ENCODE measurements at regions not wholly inside any gene's neighbourhood (a gene's known extent, or its start where the extent isn't known, plus 50 kb on each side); places are given as distances from the start of the nearest gene placed in this dataset.

DNA sequence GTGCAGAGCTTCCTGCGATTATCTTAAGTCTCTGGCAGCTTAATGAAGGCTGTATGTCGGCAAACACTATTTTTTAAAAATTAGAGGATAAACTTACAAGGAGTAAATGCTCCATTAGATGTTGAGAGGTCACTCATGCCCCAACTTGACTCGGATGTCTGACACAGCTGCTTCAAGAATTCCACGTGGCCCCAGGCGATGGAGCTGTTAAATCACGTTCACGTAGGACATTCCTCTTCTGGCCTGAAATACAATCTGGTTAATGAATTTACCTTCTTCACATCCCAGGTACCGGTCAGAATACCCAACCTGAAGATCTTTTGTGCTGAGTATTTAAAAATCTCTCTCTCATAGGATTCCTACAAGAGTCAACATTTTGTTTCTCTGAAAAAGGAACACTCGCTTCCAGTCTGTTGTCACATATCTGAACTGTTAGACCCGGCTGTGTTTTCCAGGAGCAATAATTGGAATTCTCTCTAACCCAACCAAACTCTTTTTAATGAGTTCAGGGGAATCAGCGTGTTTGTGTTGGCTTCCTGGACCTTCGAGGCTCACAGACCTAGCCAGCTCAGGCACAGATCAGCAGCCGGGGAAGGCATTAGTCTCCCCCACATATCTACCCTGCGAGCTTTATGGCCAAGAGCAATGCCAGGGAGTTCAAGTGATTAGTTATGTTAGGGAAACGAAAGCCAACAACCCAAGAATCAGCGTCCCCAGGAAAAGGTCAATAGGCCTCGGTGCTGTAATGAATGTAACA lies 284.9 kb downstream of the FGFR2 start:
- peaks cover 0 to 20% of the 10 kb centered on the region in 2 experiments; a peak in 2 of 4 replicates for H3K4me1 ChIP-seq (ENCODE audit: control insufficient read depth in 1 of 2, insufficient read depth in 2 of 2, low read depth in 1 of 2, low read length in 1 of 2)
- 30% methylated on average over 17 of the region's 17 CpGs for WGBS (ENCODE audit: low lambda C conversion rate)
- no peaks in the 10 kb centered on the region for H3K9me2 ChIP-seq
- peaks cover under 1% of the 10 kb centered on the region; the same call in 1 of the 2 replicates for H3K9me3 ChIP-seq
- no peaks in the 10 kb centered on the region for H3K79me2 ChIP-seq (ENCODE audit: insufficient read depth)
- DNase-seq: no peak
- H3K27me3 ChIP-seq (ENCODE audit: insufficient read depth): no peaks in the 10 kb centered on the region
- H3F3A ChIP-seq (replicated peaks; ENCODE audit: insufficient read depth): no peaks in the 10 kb centered on the region
- ChIA-PET CTCF (interaction anchor here (1.0 kb wide), 1 partner anchor 184 kb away, joined by 4 read pairs; no protein-coding TSS in a partner anchor), POLR2A (no interaction called here)
- no peak overlapping the region for H3K9ac ChIP-seq
- no peaks in the 10 kb centered on the region for H4K20me1 ChIP-seq (ENCODE audit: insufficient read depth)
- H3K36me3 ChIP-seq (replicated peaks in 1 of 2; ENCODE audit: control insufficient read depth in 1 of 2, insufficient read depth in 2 of 2, low read length in 1 of 2): no peaks in the 10 kb centered on the region
- H3K4me2 ChIP-seq: no peak overlapping the region
- TF ChIP-seq FOXM1 (IDR thresholded peaks at IDR 0.05; ENCODE audit: low read depth) (no peak), SIN3A (IDR thresholded peaks at IDR 0.05; ENCODE audit: borderline replicate concordance, low read depth, low read length) (no peak), NFIC (IDR thresholded peaks at IDR 0.05; ENCODE audit: borderline replicate concordance) (no peak), EP300 (IDR thresholded peaks at IDR 0.05; ENCODE audit: borderline replicate concordance in 1 of 2, low read depth in 1 of 2, low read length in 1 of 2) (no peak), SMC3 (IDR thresholded peaks at IDR 0.05; ENCODE audit: low read depth, low read length) (no peak), RXRA (IDR thresholded peaks at IDR 0.05; ENCODE audit: borderline replicate concordance, low read depth) (no peak), FOSL2 (IDR thresholded peaks at IDR 0.05; ENCODE audit: borderline replicate concordance, low read depth) (no peak), RAD21 (IDR thresholded peaks at IDR 0.05; ENCODE audit: low read length) (no peak), YY1 (IDR thresholded peaks at IDR 0.05; ENCODE audit: low read depth) (no peak), TEAD4 (IDR thresholded peaks at IDR 0.05; ENCODE audit: borderline replicate concordance, insufficient read depth) (no peak), MXI1 (IDR thresholded peaks at IDR 0.05; ENCODE audit: low read depth, low read length) (no peak), POLR2AphosphoS5 (IDR thresholded peaks at IDR 0.05; ENCODE audit: low read depth, low read length) (no peak), CHD2 (IDR thresholded peaks at IDR 0.05; ENCODE audit: low read length, partially characterized antibody) (no peak), MEF2A (IDR thresholded peaks at IDR 0.05; ENCODE audit: borderline replicate concordance, low read depth) (no peak)
- TF ChIP-seq, protein P1, sequence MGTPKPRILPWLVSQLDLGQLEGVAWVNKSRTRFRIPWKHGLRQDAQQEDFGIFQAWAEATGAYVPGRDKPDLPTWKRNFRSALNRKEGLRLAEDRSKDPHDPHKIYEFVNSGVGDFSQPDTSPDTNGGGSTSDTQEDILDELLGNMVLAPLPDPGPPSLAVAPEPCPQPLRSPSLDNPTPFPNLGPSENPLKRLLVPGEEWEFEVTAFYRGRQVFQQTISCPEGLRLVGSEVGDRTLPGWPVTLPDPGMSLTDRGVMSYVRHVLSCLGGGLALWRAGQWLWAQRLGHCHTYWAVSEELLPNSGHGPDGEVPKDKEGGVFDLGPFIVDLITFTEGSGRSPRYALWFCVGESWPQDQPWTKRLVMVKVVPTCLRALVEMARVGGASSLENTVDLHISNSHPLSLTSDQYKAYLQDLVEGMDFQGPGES (IDR thresholded peaks at IDR 0.05; ENCODE audit: low read depth, low read length): no peak
- TF ChIP-seq, protein P2, sequence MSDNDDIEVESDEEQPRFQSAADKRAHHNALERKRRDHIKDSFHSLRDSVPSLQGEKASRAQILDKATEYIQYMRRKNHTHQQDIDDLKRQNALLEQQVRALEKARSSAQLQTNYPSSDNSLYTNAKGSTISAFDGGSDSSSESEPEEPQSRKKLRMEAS (IDR thresholded peaks at IDR 0.05; ENCODE audit: low read depth): no peak
- TF ChIP-seq, protein P3, sequence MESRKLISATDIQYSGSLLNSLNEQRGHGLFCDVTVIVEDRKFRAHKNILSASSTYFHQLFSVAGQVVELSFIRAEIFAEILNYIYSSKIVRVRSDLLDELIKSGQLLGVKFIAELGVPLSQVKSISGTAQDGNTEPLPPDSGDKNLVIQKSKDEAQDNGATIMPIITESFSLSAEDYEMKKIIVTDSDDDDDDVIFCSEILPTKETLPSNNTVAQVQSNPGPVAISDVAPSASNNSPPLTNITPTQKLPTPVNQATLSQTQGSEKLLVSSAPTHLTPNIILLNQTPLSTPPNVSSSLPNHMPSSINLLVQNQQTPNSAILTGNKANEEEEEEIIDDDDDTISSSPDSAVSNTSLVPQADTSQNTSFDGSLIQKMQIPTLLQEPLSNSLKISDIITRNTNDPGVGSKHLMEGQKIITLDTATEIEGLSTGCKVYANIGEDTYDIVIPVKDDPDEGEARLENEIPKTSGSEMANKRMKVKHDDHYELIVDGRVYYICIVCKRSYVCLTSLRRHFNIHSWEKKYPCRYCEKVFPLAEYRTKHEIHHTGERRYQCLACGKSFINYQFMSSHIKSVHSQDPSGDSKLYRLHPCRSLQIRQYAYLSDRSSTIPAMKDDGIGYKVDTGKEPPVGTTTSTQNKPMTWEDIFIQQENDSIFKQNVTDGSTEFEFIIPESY (IDR thresholded peaks at IDR 0.05; ENCODE audit: borderline replicate concordance, low read depth): no peak
- TF ChIP-seq, protein P4, sequence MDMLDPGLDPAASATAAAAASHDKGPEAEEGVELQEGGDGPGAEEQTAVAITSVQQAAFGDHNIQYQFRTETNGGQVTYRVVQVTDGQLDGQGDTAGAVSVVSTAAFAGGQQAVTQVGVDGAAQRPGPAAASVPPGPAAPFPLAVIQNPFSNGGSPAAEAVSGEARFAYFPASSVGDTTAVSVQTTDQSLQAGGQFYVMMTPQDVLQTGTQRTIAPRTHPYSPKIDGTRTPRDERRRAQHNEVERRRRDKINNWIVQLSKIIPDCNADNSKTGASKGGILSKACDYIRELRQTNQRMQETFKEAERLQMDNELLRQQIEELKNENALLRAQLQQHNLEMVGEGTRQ (IDR thresholded peaks at IDR 0.05; ENCODE audit: borderline replicate concordance, low read depth, low read length): no peak
- TF ChIP-seq, protein P5, sequence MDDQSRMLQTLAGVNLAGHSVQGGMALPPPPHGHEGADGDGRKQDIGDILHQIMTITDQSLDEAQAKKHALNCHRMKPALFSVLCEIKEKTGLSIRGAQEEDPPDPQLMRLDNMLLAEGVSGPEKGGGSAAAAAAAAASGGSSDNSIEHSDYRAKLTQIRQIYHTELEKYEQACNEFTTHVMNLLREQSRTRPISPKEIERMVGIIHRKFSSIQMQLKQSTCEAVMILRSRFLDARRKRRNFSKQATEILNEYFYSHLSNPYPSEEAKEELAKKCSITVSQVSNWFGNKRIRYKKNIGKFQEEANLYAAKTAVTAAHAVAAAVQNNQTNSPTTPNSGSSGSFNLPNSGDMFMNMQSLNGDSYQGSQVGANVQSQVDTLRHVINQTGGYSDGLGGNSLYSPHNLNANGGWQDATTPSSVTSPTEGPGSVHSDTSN (IDR thresholded peaks at IDR 0.05): no peak
- TF ChIP-seq, protein P6, sequence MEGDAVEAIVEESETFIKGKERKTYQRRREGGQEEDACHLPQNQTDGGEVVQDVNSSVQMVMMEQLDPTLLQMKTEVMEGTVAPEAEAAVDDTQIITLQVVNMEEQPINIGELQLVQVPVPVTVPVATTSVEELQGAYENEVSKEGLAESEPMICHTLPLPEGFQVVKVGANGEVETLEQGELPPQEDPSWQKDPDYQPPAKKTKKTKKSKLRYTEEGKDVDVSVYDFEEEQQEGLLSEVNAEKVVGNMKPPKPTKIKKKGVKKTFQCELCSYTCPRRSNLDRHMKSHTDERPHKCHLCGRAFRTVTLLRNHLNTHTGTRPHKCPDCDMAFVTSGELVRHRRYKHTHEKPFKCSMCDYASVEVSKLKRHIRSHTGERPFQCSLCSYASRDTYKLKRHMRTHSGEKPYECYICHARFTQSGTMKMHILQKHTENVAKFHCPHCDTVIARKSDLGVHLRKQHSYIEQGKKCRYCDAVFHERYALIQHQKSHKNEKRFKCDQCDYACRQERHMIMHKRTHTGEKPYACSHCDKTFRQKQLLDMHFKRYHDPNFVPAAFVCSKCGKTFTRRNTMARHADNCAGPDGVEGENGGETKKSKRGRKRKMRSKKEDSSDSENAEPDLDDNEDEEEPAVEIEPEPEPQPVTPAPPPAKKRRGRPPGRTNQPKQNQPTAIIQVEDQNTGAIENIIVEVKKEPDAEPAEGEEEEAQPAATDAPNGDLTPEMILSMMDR (IDR thresholded peaks at IDR 0.05): no peak
- H3K27ac ChIP-seq (ENCODE audit: low read depth in 2 of 2, low read length in 1 of 2): no peak overlapping the region; a peak in 1 of 4 replicates
- H2AFZ ChIP-seq (ENCODE audit: low read depth): no peak overlapping the region
- H3K4me3 ChIP-seq (ENCODE audit: low read depth in 2 of 2, low read length in 1 of 2): no peak overlapping the region

All from SK-N-SH (cell line).